HepG2 (cell line): ENCODE measurements at regions not wholly inside any gene's neighbourhood (a gene's known extent, or its start where the extent isn't known, plus 50 kb on each side); places are given as distances from the start of the nearest gene placed in this dataset.
A peak's percentile ranks its signal among the peaks of the same experiment; 100 is the strongest.
"Not testable (repeated sequence)": the region's sequence is repeated elsewhere in the genome, so short reads cannot be mapped to it uniquely, and the experiment has no call there.

Experiments used
- ATAC-seq: fragments of 200-7000 bp; cut with Tn5 transposase; 3 replicates; pipeline ENCODE4 v1.9.1; 2020; ENCODE audit warnings: mild to moderate bottlenecking, moderate library complexity
- BruUV-seq: library from RNA; stranded (reverse); fragments of 400-500 nt; replicated peaks from 2 replicates; lab custom pipeline; 2021; lab: Mats Ljungman, UMichigan
- CTCF ChIA-PET: fragments of 300-600 bp; formaldehyde crosslinking; extraction: SDS; loops from one replicate; lab custom pipeline; 2021; ENCODE audit warnings: low total read pairs, inconsistent platforms, low intra/inter-chr PET ratio; lab: Yijun Ruan, JAX
- POLR2A ChIA-PET: fragments of 350-600 bp; sonication (Branson Sonifier 250); formaldehyde crosslinking; loops from one replicate; lab custom pipeline; 2020; ENCODE audit warnings: antibody characterized with exemption, inconsistent platforms; lab: Yijun Ruan, JAX
- DNase-seq: peaks from one replicate; pipeline ENCODE4 v3.0.0-alpha.2; 2015; ENCODE audit warnings: low spot score
- FAIRE-seq: peaks from 3 replicates; lab custom pipeline; 2011; peaks lifted over from hg19 to GRCh38; lab: Jason Lieb, UNC
- H2AFZ ChIP-seq: one replicate; pipeline ENCODE4 v1.6.1; 2011; ENCODE audit warnings: low read length, inconsistent platforms
- H3K27ac ChIP-seq: fragments of 300-600 bp; 3 replicates; pipeline ENCODE4 v1.8.0; 2011; ENCODE audit warnings: mixed run types, mild to moderate bottlenecking, mixed read lengths, low read length, inconsistent platforms; ENCODE audit not compliant: insufficient read depth; ENCODE audit errors: extremely low read length
- H3K27me3 ChIP-seq, 2 experiments: fragments of 200-600 bp in 1 of 2; 2 replicates in 1 of 2; 3 replicates in 1 of 2; pipeline versions ENCODE4 v1.6.0 to v1.8.0; 2011; ENCODE audit warnings: low read length in 2 of 2, mild to moderate bottlenecking in 2 of 2, moderate library complexity in 2 of 2, inconsistent platforms in 1 of 2; ENCODE audit not compliant: insufficient read depth in 2 of 2, control insufficient read depth in 1 of 2
- H3K36me3 ChIP-seq, 2 experiments: fragments of 200-600 bp in 1 of 2; replicated peaks in 1 of 2; 2 replicates in 1 of 2; 3 replicates in 1 of 2; pipeline versions ENCODE4 v1.5.1 to v1.8.0; 2011; ENCODE audit warnings: low read length in 2 of 2, inconsistent platforms in 1 of 2; ENCODE audit not compliant: insufficient read depth in 2 of 2, control insufficient read depth in 1 of 2
- H3K4me1 ChIP-seq: 2 replicates; pipeline ENCODE4 v1.5.1; 2012; ENCODE audit warnings: low read length, inconsistent platforms; ENCODE audit not compliant: insufficient read depth
- H3K4me2 ChIP-seq: 2 replicates; pipeline ENCODE4 v1.6.0; 2011; ENCODE audit warnings: low read depth, low read length, inconsistent platforms
- H3K4me3 ChIP-seq, 3 experiments: fragments of 200-600 bp in 1 of 3; sonication (generic), shearing (Covaris generic) in 1 of 3; replicated peaks in 1 of 3; 2 replicates each; pipeline ENCODE4 v1.5.1; 2011 to 2016; ENCODE audit warnings: low read length in 3 of 3, inconsistent platforms in 2 of 3, low read depth in 2 of 3, mild to moderate bottlenecking in 2 of 3, control low read depth in 1 of 3, mixed read lengths in 1 of 3; ENCODE audit not compliant: insufficient read depth in 1 of 3
- H3K79me2 ChIP-seq: one replicate; pipeline ENCODE4 v1.6.1; 2011; ENCODE audit warnings: low read length, inconsistent platforms; ENCODE audit not compliant: insufficient read depth
- H3K9ac ChIP-seq: 2 replicates; pipeline ENCODE4 v1.6.0; 2011; ENCODE audit warnings: mild to moderate bottlenecking, low read depth, low read length, inconsistent platforms; ENCODE audit not compliant: insufficient read depth
- H3K9me3 ChIP-seq: 2 replicates; pipeline ENCODE4 v1.5.1; 2012; ENCODE audit warnings: mild to moderate bottlenecking, low read length
- H4K20me1 ChIP-seq: 2 replicates; pipeline ENCODE4 v1.6.0; 2011; ENCODE audit warnings: inconsistent platforms, mild to moderate bottlenecking, low read length, moderate library complexity; ENCODE audit not compliant: insufficient read depth
- ARID5B ChIP-seq: IDR thresholded peaks from 2 replicates; pipeline ENCODE4 v1.4.0; 2020; ENCODE audit warnings: mild to moderate bottlenecking, missing genetic modification reagents
- FOXA1 ChIP-seq, 2 experiments: fragments of 450-650 bp in 1 of 2; sonication (generic) in 1 of 2; formaldehyde crosslinking in 1 of 2; IDR thresholded peaks; 2 replicates each; pipeline versions ENCODE4 v1.4.0 to v1.6.1; 2016 to 2020; ENCODE audit warnings: missing genetic modification reagents in 1 of 2
- FOXA3 ChIP-seq: IDR thresholded peaks from 2 replicates; pipeline ENCODE4 v1.6.1; 2016; ENCODE audit warnings: missing genetic modification reagents, missing compliant biosample characterization
- GABPB1 ChIP-seq: IDR thresholded peaks from 2 replicates; pipeline ENCODE4 v1.6.1; 2016; ENCODE audit warnings: mild to moderate bottlenecking, missing genetic modification reagents, moderate library complexity, missing compliant biosample characterization
- SALL1 ChIP-seq: sonication (generic); formaldehyde crosslinking; IDR thresholded peaks from 2 replicates; pipeline ENCODE4 v1.8.0; 2022; ENCODE audit warnings: mild to moderate bottlenecking, missing genetic modification reagents
- ZMYM4 ChIP-seq: sonication (generic); formaldehyde crosslinking; IDR thresholded peaks from 2 replicates; pipeline ENCODE4 v1.8.1; 2023; ENCODE audit warnings: mild to moderate bottlenecking, missing genetic modification reagents
- WGBS: methylation state at CpG from one replicate; pipeline ENCODE4 v1.1.6; 2017; ENCODE audit warnings: low lambda C conversion rate; 5-methylcytosine and 5-hydroxymethylcytosine counted together
- in situ Hi-C: cut with HindIII; loops from 2 replicates; pipeline ENCODE4 v1.10.0; 2017; ENCODE audit warnings: low pct_unique_long_range_greater_than_20kb; ENCODE audit not compliant: extremely low pct_ligation_motif_present
- intact Hi-C: fragments of 100-400 bp; cut with micrococcal nuclease; formaldehyde crosslinking; loops from one replicate; pipeline ENCODE4 v1.10.0; 2022; ENCODE audit not compliant: unreplicated experiment
- TF ChIP-seq, protein P1 (sequence below): sonication (generic); formaldehyde crosslinking; IDR thresholded peaks from 2 replicates; pipeline ENCODE4 v1.4.0; 2020; ENCODE audit warnings: missing genetic modification reagents, borderline replicate concordance

GRCh38 chr4:158367932-158368441 is 153.7 kb upstream of the RXFP1 start:
- 0 out of 2 replicates have a peak, but pooled peaks have one; percentile 12 for TF ChIP-seq SALL1 (CRISPR knock-in tag)
- 0 out of 2 replicates have a peak, but pooled peaks have one; percentile 16 for TF ChIP-seq GABPB1 (CRISPR knock-in tag)
- TF ChIP-seq FOXA1 (IDR thresholded peaks at IDR 0.05), result not testable (repeated sequence)
- peak; percentile 63 for TF ChIP-seq FOXA1 (CRISPR knock-in tag; IDR thresholded peaks at IDR 0.05)
- TF ChIP-seq FOXA3 (CRISPR knock-in tag), result peak; percentile 59; the same call in 1 of the 2 replicates
- peak; percentile 22; the same call in 1 of the 2 replicates for TF ChIP-seq ARID5B (CRISPR knock-in tag)
- TF ChIP-seq, protein P1, sequence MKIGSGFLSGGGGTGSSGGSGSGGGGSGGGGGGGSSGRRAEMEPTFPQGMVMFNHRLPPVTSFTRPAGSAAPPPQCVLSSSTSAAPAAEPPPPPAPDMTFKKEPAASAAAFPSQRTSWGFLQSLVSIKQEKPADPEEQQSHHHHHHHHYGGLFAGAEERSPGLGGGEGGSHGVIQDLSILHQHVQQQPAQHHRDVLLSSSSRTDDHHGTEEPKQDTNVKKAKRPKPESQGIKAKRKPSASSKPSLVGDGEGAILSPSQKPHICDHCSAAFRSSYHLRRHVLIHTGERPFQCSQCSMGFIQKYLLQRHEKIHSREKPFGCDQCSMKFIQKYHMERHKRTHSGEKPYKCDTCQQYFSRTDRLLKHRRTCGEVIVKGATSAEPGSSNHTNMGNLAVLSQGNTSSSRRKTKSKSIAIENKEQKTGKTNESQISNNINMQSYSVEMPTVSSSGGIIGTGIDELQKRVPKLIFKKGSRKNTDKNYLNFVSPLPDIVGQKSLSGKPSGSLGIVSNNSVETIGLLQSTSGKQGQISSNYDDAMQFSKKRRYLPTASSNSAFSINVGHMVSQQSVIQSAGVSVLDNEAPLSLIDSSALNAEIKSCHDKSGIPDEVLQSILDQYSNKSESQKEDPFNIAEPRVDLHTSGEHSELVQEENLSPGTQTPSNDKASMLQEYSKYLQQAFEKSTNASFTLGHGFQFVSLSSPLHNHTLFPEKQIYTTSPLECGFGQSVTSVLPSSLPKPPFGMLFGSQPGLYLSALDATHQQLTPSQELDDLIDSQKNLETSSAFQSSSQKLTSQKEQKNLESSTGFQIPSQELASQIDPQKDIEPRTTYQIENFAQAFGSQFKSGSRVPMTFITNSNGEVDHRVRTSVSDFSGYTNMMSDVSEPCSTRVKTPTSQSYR (CRISPR knock-in tag), result peak; percentile 90
- peak; percentile 33; the same call in 1 of the 2 replicates for TF ChIP-seq ZMYM4 (CRISPR knock-in tag)
- TF ChIP-seq, all 625 proteins: peak for 7; not testable (repeated sequence) for 618
- H4K20me1 ChIP-seq, H3K36me3 ChIP-seq, CTCF ChIA-PET, POLR2A ChIA-PET, H3K27ac ChIP-seq, H3K27me3 ChIP-seq, ATAC-seq, H3K4me3 ChIP-seq, in situ Hi-C loops, H2AFZ ChIP-seq, FAIRE-seq, H3K9me3 ChIP-seq, intact Hi-C loops, H3K9ac ChIP-seq, H3K4me1 ChIP-seq, BruUV-seq, H3K79me2 ChIP-seq: not testable (repeated sequence)
- peak; percentile 3 for DNase-seq
- WGBS, result no CpG with 5 or more reads among the region's 9 CpGs
- peak overlapping the region; percentile 3; the same call in 1 of the 2 replicates for H3K4me2 ChIP-seq
